NCI-H524 treated with DMSO at 0.1 percent for 48 hours (cell line): ENCODE measurements at regions not wholly inside any gene's neighbourhood (a gene's known extent, or its start where the extent isn't known, plus 50 kb on each side); places are given as distances from the start of the nearest gene placed in this dataset.
A peak's percentile ranks its signal among the peaks of the same experiment; 100 is the strongest.

Source experiments
- DNase-seq: peaks from one replicate; lab custom pipeline; 2025; lab: John Stamatoyannopoulos, UW

GRCh38 chr11:76607431-76607830, 63.1 kb downstream of the LRRC32 start:
- DNase-seq: no peak

- DNase-seq: no peak
Measured at GRCh38 chr11:76605338-76606074, 65.0 kb downstream of the LRRC32 start.

DNA sequence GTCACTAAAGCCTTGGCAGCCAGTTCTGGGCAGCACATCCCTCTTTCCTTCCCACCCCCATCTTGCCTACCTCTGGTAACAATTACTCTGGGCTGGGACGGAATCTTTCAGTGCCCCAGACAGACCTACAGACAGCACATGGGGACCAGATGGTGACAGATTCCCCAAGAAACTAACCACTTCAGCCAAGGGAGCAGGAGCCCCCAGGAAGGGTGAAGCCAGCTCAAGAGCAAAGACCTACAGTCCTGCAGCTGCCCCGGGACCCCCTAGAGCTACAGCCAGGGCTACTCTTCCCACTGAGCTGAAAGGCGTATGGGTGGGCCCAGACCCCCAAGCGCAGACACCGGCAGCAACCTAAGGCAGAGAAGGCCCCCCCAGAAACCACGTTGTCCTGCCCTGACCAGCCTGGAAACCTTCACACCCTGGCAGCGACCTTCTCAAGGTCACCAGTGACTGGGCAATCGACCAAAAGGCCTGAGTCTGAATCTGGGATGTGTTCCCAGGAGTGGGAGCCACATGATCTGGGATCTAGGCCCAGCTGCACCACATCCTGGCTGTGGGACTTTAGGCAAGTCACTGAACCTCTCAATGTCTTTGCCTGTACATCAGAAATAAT, 65.8 kb downstream of the LRRC32 start:
- DNase-seq: no peak

DNA sequence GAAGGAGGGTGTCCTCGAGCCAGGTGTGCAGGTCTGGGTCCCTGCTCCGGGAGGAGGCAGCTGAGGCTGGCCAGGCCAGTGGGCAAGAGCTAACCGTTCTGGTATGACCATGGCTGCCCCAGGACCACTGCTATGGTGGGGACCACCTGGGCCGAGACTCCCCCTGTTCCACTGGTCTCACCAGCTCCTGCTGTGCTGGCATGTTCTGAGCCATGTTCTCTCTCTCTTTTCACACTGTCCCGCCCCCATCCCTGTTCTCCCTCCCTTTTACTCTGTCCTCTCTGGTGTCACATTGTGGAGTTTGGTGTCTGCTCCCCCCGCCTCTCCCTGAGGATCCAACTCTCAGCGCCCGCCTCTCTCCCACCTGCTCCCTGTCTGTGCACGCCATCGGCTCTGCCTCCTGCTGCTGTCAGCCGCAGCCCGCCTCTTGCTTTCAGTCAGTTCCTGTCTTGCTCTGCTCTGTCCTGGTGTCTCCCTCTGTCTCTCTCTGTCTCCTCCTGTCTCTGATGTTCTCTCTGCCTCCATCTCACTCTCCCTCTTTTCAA, 66.4 kb downstream of the LRRC32 start:
- DNase-seq: peak; percentile 33

DNA sequence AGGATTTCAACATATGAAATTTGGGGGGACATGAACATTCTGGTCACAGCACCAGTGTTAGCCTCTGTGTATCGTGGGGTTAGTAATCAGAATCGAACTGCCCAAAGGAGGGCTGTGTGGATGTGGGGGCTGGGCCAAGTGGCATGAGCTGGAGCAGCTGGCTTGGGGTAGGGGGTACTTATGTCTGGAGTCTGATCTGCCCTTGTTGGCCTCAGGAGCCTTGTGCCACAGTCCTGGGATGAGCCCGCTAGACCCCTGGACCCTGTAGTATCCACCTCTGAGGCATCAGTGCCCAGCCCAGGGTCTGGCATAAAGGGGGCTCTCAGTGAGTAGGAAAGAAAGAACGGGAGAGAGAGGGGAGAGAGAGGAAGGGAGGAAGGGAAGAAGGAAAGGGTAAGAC, 67.3 kb downstream of the LRRC32 start:
- no peak for DNase-seq
